ENCODE measurements at regions not wholly inside any gene's neighbourhood (a gene's known extent, or its start where the extent isn't known, plus 50 kb on each side); places are given as distances from the start of the nearest gene placed in this dataset.
A peak's percentile ranks its signal among the peaks of the same experiment; 100 is the strongest.
"Not testable (repeated sequence)": the region's sequence is repeated elsewhere in the genome, so short reads cannot be mapped to it uniquely, and the experiment has no call there.

- H3K27me3 Mint-ChIP-seq (ENCODE audit: low read depth) = no peaks in the 10 kb centered on the region
- peaks cover 21% of the 10 kb centered on the region for H3K4me1 Mint-ChIP-seq
- H3K4me3 Mint-ChIP-seq = peak overlapping the region; percentile 4
- peak overlapping the region; percentile 4 for H3K27ac Mint-ChIP-seq (ENCODE audit: unreplicated experiment)
- peaks cover 3% of the 10 kb centered on the region for H3K9me3 Mint-ChIP-seq
- TF ChIP-seq, protein P1, sequence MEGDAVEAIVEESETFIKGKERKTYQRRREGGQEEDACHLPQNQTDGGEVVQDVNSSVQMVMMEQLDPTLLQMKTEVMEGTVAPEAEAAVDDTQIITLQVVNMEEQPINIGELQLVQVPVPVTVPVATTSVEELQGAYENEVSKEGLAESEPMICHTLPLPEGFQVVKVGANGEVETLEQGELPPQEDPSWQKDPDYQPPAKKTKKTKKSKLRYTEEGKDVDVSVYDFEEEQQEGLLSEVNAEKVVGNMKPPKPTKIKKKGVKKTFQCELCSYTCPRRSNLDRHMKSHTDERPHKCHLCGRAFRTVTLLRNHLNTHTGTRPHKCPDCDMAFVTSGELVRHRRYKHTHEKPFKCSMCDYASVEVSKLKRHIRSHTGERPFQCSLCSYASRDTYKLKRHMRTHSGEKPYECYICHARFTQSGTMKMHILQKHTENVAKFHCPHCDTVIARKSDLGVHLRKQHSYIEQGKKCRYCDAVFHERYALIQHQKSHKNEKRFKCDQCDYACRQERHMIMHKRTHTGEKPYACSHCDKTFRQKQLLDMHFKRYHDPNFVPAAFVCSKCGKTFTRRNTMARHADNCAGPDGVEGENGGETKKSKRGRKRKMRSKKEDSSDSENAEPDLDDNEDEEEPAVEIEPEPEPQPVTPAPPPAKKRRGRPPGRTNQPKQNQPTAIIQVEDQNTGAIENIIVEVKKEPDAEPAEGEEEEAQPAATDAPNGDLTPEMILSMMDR (conservative IDR thresholded peaks at IDR 0.05) = no peak
- no peaks in the 10 kb centered on the region for H3K36me3 Mint-ChIP-seq (ENCODE audit: low read depth)
- no peak for DNase-seq (ENCODE audit: low read depth, low spot score)
Measured at GRCh38 chr7:41445432-41445831, 257.5 kb downstream of the INHBA start.

- TF ChIP-seq, protein P1 (conservative IDR thresholded peaks at IDR 0.05) = no peak
- H3K9me3 Mint-ChIP-seq = peaks cover 10% of the 10 kb centered on the region
- no peaks in the 10 kb centered on the region for H3K4me1 Mint-ChIP-seq
- H3K36me3 Mint-ChIP-seq (ENCODE audit: low read depth) = no peaks in the 10 kb centered on the region
- no peaks in the 10 kb centered on the region for H3K27me3 Mint-ChIP-seq (ENCODE audit: low read depth)
- no peak overlapping the region for H3K4me3 Mint-ChIP-seq
- H3K27ac Mint-ChIP-seq (ENCODE audit: unreplicated experiment) = peak overlapping the region; percentile 52
- DNase-seq (ENCODE audit: low read depth, low spot score) = no peak
Measured at GRCh38 chr7:41439515-41439879, 263.4 kb downstream of the INHBA start.

GRCh38 chr7:41438705-41439514, 264.0 kb downstream of the INHBA start:
- DNase-seq (ENCODE audit: low read depth, low spot score) = no peak
- Mint-ChIP-seq H3K27me3 (ENCODE audit: low read depth) (no peaks in the 10 kb centered on the region), H3K36me3 (ENCODE audit: low read depth) (no peaks in the 10 kb centered on the region), H3K4me3 (no peak overlapping the region), H3K4me1 (no peaks in the 10 kb centered on the region), H3K9me3 (peaks cover 12% of the 10 kb centered on the region), H3K27ac (ENCODE audit: unreplicated experiment) (peak overlapping the region; percentile 52)
- TF ChIP-seq, protein P1 (conservative IDR thresholded peaks at IDR 0.05) = no peak

- no peak for DNase-seq (ENCODE audit: low read depth, low spot score)
- Mint-ChIP-seq H3K27me3 (ENCODE audit: low read depth) (no peaks in the 10 kb centered on the region), H3K27ac (ENCODE audit: unreplicated experiment) (no peak overlapping the region), H3K9me3 (peaks cover 12% of the 10 kb centered on the region), H3K4me1 (no peaks in the 10 kb centered on the region), H3K4me3 (no peak overlapping the region), H3K36me3 (ENCODE audit: low read depth) (no peaks in the 10 kb centered on the region)
- TF ChIP-seq, protein P1 (conservative IDR thresholded peaks at IDR 0.05) = no peak
Measured at GRCh38 chr7:41437257-41438196, 265.4 kb downstream of the INHBA start.

GRCh38 chr7:41436139-41436538, 266.8 kb downstream of the INHBA start:
- Mint-ChIP-seq H3K4me1 (no peaks in the 10 kb centered on the region), H3K9me3 (peaks cover 12% of the 10 kb centered on the region), H3K36me3 (ENCODE audit: low read depth) (no peaks in the 10 kb centered on the region), H3K27ac (ENCODE audit: unreplicated experiment) (peak overlapping the region; percentile 19), H3K4me3 (no peak overlapping the region), H3K27me3 (ENCODE audit: low read depth) (no peaks in the 10 kb centered on the region)
- TF ChIP-seq, protein P1 (conservative IDR thresholded peaks at IDR 0.05) = no peak
- no peak for DNase-seq (ENCODE audit: low read depth, low spot score)

DNA sequence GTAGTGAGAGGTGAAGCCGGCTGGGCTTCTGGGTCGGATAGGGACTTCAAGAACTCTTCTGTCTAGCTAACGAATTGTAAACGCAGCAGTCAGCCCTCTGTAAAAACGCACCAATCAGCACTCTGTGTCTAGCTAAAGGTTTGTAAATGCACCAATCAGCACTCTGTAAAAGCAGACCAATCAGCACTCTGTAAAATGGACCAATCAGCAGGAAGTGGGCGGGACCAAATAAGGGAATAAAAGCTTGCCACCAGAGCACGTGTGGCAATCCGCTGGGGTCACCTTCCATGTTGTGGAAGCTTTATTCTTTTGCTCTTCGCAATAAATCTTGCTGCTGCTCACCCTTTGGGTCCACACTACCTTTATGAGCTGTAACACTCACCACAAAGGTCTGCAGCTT, 267.9 kb downstream of the INHBA start:
- not testable (repeated sequence) for DNase-seq (ENCODE audit: low read depth, low spot score); H3K4me1 Mint-ChIP-seq; H3K4me3 Mint-ChIP-seq; H3K27ac Mint-ChIP-seq (ENCODE audit: unreplicated experiment); H3K36me3 Mint-ChIP-seq (ENCODE audit: low read depth); H3K27me3 Mint-ChIP-seq (ENCODE audit: low read depth)
- H3K9me3 Mint-ChIP-seq = peaks cover 12% of the 10 kb centered on the region

Data from neural crest cell (in vitro differentiated cells).